C4-2B (cell line): ENCODE measurements at regions not wholly inside any gene's neighbourhood (a gene's known extent, or its start where the extent isn't known, plus 50 kb on each side); places are given as distances from the start of the nearest gene placed in this dataset.

ENCODE experiments used
- CTCF ChIP-seq: fragments of 450-650 bp; conservative IDR thresholded peaks from 2 replicates; pipeline ENCODE4 v1.5.1; 2017; ENCODE audit warnings: mild to moderate bottlenecking
- ZFX ChIP-seq: fragments of 450-650 bp; IDR thresholded peaks from 2 replicates; pipeline ENCODE4 v1.6.1; 2017

- TF ChIP-seq CTCF = no peak
- no peak for TF ChIP-seq ZFX
Measured at GRCh38 chr18:26772691-26773090, 92.8 kb downstream of the AQP4 start.
